DOHH2 (cell line): ENCODE measurements at regions not wholly inside any gene's neighbourhood (a gene's known extent, or its start where the extent isn't known, plus 50 kb on each side); places are given as distances from the start of the nearest gene placed in this dataset.

ENCODE experiments used
- EZH2phosphoT487 ChIP-seq: fragments of 200-600 bp; sonication (generic); IDR thresholded peaks from 2 replicates; pipeline ENCODE4 v1.6.1; 2017; ENCODE audit warnings: borderline replicate concordance, mild to moderate bottlenecking, antibody characterized with exemption, low read length, moderate library complexity, mixed read lengths
- TF ChIP-seq, protein P1 (sequence below): fragments of 200-600 bp; sonication (generic); IDR thresholded peaks from one replicate; pipeline ENCODE4 v1.5.1; 2014; ENCODE audit warnings: antibody characterized with exemption, mild to moderate bottlenecking, low read depth, low read length; ENCODE audit not compliant: poor library complexity, severe bottlenecking

- TF ChIP-seq, protein P1, sequence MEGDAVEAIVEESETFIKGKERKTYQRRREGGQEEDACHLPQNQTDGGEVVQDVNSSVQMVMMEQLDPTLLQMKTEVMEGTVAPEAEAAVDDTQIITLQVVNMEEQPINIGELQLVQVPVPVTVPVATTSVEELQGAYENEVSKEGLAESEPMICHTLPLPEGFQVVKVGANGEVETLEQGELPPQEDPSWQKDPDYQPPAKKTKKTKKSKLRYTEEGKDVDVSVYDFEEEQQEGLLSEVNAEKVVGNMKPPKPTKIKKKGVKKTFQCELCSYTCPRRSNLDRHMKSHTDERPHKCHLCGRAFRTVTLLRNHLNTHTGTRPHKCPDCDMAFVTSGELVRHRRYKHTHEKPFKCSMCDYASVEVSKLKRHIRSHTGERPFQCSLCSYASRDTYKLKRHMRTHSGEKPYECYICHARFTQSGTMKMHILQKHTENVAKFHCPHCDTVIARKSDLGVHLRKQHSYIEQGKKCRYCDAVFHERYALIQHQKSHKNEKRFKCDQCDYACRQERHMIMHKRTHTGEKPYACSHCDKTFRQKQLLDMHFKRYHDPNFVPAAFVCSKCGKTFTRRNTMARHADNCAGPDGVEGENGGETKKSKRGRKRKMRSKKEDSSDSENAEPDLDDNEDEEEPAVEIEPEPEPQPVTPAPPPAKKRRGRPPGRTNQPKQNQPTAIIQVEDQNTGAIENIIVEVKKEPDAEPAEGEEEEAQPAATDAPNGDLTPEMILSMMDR = no peak
- no peak for TF ChIP-seq EZH2phosphoT487
Measured at GRCh38 chr2:242056026-242056425, 186.5 kb downstream of the RTP5 start.
